HG02798 (cell line): ENCODE measurements at regions not wholly inside any gene's neighbourhood (a gene's known extent, or its start where the extent isn't known, plus 50 kb on each side); places are given as distances from the start of the nearest gene placed in this dataset.
"Not testable (repeated sequence)": the region's sequence is repeated elsewhere in the genome, so short reads cannot be mapped to it uniquely, and the experiment has no call there.

Source experiments
- ATAC-seq: cut with Tn5 transposase; IDR thresholded peaks from one replicate; pipeline ENCODE4 v1.9.1; 2021; ENCODE audit warnings: mild to moderate bottlenecking; ENCODE audit not compliant: unreplicated experiment, poor library complexity

- no peak for ATAC-seq
These were observed 111.7 kb downstream of the RTP5 start for GRCh38 chr2:241981076-241981700.

- ATAC-seq: no peak
These were observed 113.4 kb downstream of the RTP5 start for GRCh38 chr2:241982706-241983570.

GRCh38 chr2:241983571-241984270, 114.2 kb downstream of the RTP5 start:
- no peak for ATAC-seq

GRCh38 chr2:241984271-241984655, 114.7 kb downstream of the RTP5 start:
- no peak for ATAC-seq

- no peak for ATAC-seq
These were observed 115.1 kb downstream of the RTP5 start for GRCh38 chr2:241984658-241985057.

- not testable (repeated sequence) for ATAC-seq
These were observed 115.8 kb downstream of the RTP5 start for GRCh38 chr2:241985161-241985985.

GRCh38 chr2:241985986-241986329, 116.4 kb downstream of the RTP5 start:
- ATAC-seq: no peak

GRCh38 chr2:241986836-241987641, 117.5 kb downstream of the RTP5 start:
- ATAC-seq: no peak

- no peak for ATAC-seq
These were observed 118.2 kb downstream of the RTP5 start for GRCh38 chr2:241987726-241988125.

- no peak for ATAC-seq
These were observed 118.6 kb downstream of the RTP5 start for GRCh38 chr2:241988146-241988545.

GRCh38 chr2:241989074-241989473, 119.5 kb downstream of the RTP5 start:
- no peak for ATAC-seq

- ATAC-seq: no peak
These were observed 120.9 kb downstream of the RTP5 start for GRCh38 chr2:241990466-241990865.

- ATAC-seq: no peak
These were observed 121.8 kb downstream of the RTP5 start for GRCh38 chr2:241991299-241991698.

GRCh38 chr2:241992753-241993152, 123.2 kb downstream of the RTP5 start:
- ATAC-seq: no peak

- ATAC-seq: no peak
These were observed 124.0 kb downstream of the RTP5 start for GRCh38 chr2:241993386-241994005.

GRCh38 chr2:241994086-241994485, 124.6 kb downstream of the RTP5 start:
- no peak for ATAC-seq

GRCh38 chr2:241994556-241995213, 125.2 kb downstream of the RTP5 start:
- no peak for ATAC-seq

- no peak for ATAC-seq
These were observed 126.6 kb downstream of the RTP5 start for GRCh38 chr2:241996100-241996499.

GRCh38 chr2:241997017-241997416, 127.5 kb downstream of the RTP5 start:
- ATAC-seq: no peak
